HG02840 (cell line): ENCODE measurements at regions not wholly inside any gene's neighbourhood (a gene's known extent, or its start where the extent isn't known, plus 50 kb on each side); places are given as distances from the start of the nearest gene placed in this dataset.

Experiments
- ATAC-seq: cut with Tn5 transposase; IDR thresholded peaks from one replicate; pipeline ENCODE4 v1.9.1; 2021; ENCODE audit warnings: mild to moderate bottlenecking, moderate library complexity, moderate number of reproducible peaks; ENCODE audit not compliant: unreplicated experiment, low FRiP score

DNA sequence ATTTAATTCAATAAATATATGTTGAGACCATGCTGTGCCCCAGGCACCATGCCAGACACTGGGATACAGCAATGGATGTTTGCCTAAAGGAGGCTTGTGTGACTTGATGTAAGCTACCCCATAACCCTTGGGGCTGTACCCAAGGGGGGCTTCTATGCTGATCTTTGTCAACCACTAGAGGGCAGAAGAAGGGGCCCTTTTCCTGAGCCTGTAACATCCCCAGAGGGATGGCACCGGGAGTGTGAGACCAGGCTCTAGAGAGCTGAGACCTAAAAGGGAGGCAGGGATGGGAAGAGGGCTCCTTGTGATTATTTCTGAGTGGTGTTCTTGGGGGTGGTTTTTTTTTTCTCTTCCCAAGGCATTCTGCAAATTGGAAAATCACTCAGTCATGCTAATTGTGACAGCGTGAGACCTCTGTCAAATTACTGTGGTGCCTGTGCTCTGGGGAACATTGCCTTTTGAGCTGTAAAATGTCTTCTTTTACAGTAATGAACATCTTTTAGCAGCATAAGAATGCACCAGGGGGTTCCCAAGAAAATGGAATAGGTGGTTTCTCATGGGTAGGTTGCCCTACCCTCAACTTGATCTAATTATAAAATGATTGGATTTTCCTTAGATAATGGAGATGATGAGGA is 138.7 kb upstream of the SLC24A3 start:
- ATAC-seq, result no peak

DNA sequence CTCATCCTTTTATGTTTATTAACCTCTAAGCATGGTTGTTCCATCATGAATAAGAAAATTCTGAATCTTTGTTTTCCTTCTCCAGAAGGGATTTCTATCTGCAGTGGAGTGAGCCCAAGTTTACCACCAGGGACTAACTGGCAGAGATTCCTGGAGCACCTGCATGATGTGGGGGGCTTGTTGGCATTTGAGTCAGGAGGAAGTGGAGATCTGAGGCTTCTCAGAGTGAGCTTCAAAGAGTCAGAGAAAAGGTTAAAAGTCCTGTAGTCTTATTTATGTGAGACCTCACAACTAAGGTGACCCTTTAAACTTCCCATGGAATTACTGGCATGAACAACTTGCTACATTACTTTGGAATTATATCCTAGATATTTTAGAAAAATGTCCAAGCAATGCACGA is 138.1 kb upstream of the SLC24A3 start:
- ATAC-seq, result no peak

DNA sequence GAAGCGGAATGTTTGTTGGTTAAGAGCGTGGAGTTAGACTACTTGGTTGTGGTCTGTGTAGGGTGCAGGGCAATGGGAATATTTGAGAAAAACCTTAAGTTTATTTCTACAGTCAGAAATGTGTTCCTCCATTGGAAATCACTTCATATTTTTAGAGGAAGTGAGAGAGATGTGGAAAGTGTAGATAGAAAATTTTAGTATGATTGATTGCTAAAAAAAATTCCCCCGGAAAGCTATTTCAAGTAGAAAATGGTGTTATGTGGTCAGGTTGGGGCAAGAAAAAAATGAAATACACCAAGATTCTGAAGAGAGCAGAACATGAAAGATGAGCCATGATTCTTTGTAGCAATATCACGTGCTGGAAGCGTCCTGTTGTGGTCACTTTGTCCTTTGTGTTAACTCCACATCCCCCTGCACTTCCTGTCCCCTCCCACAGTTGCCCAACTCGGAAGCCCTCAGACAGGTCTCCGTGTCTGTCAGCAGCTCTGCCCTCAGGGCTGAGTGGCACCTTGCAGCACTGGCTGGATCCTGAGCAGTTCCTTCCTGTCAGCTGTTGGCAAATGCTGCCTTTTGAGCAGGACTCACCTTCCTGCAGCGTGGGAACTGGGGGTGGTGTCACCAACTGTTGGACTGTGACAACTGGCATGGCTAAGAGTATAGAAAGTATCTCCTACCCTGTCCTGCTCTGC is 137.5 kb upstream of the SLC24A3 start:
- ATAC-seq, result no peak

DNA sequence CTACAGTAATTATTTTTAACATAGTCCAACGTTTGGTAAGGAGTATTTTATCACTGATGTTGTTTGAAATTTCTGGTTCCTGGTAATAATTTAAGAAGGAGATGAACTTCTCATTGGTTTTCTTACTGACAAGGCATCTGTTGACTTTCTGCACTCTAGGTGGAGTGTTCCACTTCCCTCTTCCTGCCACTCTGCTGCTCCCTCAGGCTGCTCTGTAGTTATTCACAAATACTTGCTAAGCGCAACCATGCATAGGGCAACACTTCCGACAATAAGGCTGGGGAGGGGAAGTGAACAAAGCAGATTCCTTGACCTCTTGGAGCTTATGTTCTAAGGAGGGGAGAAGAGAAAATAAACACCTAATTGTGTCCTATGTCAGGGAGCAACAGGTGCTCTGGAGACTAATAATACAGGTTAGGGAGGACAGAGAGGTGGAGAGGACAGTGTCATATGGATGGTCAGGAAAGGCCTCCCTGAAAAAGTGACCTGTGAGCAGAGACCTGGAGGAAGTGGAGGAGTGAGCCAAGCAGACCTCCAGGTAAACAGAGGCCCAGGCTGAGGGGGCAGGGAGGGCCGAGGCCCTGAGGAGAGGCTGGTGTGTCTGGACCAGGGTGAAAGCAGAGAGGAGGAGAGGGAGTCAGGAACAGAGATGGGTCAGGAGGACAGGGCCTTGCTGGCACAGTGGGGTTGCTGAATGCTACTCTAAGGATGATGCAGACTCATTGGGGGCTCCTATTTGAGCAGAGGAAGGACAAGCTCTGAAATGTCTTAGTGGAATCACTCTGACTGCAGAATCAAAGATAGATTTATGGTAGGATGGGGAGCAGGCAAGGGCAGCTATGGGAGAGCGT is 134.8 kb upstream of the SLC24A3 start:
- ATAC-seq, result no peak

DNA sequence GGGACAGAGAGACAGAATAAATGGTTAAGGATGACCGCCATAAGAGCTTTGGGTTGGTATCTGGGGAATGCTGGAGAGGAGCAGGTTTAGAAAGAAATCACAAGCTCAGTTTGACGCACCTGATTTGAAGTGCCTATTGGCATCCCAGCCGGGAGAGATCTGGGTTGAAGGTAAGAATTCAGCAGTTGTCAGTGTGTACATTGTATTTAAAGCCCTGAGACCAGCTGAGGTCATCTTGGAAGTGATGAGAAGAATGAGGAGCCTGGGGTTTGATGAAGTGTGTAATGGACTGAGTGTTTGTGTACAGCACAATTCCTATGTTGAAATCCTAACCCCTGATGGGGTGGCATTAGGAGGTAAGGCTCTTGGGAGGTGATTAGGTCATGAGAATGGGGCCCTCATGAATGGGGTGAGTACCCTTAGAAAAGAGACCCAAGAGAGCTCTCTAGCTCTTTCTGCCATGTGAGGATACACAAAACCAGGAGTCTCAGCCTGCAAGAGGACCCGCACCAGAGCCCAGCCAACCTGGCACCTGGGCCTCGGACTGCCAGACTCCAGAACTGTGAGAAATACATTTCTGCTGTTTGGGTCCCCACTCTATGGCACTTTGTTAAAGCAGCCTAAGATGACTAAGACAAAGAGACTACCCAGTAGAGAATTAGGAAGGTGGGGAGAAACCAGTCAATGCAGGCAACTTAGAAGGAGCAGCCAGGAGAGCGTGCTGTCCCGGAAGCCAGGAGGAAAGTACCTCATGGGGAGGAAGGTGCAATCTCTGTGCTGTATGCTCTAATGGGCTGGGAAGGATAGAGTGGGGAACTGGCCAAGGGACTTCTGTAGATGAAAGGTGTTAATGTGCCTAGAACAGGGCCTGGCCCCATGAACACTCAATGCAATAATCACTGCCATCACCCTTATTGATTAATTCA is 133.7 kb upstream of the SLC24A3 start:
- no peak for ATAC-seq

DNA sequence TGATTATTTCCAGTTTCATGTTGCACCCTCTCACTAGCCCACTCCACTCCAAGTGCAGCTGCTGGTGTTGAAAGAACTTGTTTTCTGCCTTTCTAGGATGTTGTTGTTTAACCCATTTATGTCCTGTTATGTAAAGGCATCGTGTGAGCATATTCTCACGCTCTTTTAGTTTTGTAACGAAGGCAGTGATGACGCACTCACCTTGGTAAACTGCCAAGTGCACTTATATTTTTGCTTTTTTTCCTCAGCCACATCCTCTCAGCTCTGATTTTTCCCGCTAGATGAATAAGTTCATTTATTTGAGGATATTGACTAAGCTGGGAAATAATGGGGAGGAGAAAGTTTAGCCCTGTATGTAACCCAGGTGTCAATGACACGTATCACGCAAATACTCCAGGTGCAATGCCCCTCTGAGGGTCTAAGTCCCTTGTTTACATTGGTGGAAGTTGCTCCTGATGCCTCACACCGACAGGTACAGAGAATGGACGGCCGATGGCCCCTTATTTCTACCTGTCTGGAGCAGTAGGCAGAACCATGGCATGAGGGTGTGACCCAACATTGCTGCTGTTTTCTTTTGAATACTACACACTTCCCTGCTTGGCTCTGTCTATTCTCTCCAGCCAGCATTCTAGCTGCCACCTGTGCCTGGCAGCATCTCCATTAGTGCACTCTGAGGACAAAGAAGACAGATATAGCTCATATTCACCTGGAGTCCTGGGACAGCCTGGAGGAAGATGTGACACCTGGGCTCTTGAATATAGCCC is 132.7 kb upstream of the SLC24A3 start:
- ATAC-seq, result no peak

DNA sequence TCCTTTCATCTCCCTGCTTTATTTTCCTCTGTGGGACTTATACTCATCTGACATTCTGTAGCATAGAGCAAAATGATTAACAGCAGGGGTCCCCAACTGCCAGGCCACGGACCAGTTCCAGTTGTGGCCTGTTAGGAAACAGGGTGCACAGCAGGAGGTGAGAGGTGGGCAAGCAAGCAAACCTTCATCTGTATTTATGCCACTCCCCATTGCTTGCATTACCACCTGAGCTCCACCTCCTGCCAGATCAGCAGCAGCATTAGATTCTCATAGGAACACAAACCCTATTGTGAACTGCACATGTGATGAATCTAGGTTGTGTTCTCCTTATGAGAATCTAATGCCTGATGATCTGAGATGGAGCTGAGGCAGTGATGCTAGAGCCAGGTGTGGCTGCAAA is 130.5 kb upstream of the SLC24A3 start:
- ATAC-seq, result no peak

DNA sequence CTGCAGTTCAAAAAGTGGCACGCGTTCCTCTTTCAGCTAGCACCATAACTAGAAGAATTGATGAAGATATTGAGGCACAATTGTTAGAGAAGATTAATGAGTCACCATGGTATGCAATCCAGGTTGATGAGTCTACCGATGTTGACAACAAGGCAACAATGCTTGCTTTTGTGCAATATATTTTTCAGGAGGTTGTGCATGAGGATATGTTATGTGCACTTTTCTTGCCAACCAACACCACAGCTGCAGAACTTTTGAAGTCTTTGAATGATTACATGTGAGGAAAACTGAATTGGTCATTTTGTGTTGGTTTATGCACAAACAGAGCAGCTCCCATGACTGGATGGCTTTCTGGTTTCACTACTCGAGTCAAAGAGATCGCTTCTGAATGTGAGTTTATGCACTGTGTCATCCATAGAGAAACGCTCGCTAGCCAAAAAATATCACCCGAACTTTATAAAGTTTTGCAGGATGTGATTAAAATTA is 129.3 kb upstream of the SLC24A3 start:
- no peak for ATAC-seq

DNA sequence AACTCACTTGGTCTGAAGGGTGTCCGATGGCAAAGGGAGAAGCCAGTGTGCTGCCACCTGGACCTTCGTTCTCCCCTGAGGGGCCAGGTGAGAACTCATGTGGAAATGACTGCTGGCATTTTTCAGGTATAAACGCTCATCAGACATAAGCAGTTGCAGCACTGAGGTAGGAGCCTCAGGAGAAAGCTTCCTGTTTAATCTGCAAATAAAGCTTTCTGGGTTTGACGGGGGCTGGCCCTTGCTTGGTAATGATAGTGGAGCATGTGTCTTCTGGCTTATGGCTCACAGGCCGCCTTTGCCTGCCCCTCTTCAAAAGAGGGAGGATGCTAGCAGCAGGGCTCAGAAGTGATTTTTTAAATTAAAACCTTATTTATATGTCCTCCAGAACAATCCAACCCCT is 122.1 kb upstream of the SLC24A3 start:
- ATAC-seq, result no peak

DNA sequence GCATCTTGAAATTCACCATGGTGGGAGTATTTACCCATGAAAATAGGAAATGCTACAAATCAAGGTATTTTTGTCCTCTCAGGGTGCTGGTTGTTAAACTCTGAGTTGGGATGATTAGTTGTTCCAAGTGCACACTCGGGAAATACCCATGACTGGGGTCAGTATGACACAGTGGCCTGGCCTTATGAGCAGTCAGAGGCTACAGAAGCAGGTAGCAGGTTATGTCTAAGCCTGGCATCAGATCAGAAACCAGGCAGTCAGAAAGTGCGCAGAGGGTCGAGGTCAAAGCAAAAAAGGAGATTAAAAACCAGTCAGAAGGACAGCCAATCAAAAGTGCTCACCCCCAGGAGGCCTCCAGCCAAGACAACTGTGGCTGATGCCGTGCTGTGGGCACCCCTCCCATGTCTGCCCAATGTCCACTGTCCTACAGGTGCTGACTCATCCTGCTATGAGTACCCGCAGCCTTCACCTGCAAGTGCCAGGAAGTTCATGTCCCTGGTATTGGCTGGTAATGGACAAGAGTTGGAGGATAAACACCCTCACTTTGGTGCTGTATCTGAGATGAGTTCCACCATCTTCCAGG is 117.4 kb upstream of the SLC24A3 start:
- ATAC-seq, result no peak

DNA sequence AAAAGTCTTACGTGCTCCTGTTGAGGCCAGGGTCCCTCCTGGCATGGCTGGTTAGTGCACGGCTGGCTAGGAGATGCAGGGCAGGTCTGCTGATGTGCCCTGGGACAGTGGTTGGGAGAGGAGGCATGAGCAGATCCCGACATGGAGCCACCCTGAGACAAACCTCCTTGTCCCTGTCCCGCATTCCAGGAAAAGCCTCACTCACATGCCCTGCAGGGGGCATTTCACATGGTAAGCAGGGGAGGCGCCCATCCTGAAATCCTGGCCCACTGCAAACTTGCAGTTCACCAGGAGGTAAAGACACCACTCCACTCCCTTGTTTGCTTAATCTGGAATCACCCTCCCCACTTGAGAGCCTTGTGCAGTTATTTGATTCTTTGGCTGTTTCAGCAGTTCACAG is 116.7 kb upstream of the SLC24A3 start:
- ATAC-seq, result no peak

DNA sequence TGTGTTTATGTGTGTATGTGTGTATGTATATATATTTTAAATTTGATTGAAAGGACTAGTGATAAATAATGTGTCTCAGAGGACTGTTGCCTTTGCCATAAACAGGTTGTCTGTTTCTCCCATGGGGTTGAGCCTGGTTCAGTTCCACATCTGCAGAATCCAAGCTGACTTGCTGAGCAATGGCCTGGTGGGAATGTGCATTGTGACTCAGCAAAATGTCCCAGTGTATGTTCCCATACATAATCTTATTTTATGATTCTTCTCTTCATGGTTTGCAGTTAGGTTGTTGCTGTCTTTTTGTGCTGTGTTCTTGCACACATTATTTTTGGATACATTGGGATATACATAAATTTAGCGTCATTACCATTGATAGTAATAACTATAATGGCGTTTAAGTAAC is 115.6 kb upstream of the SLC24A3 start:
- ATAC-seq, result no peak

DNA sequence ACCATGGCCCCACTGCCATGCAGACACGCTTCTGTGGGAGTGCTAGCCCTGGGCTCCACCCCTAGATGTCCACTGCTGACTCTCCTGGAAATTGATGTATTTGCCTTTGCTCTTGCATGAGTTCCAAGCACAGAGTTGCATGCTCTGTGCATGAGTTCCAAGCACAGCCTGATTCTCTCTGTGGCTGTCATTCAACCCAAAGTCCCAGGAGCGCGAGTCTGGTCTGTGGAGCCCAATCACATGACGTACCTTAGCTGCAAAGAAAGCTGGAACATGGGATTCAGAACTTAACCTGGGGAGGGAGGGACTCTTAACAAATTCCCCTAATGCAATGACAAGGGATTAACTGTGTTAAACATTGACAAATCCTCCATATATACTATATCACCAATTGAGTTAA is 114.3 kb upstream of the SLC24A3 start:
- ATAC-seq, result no peak

DNA sequence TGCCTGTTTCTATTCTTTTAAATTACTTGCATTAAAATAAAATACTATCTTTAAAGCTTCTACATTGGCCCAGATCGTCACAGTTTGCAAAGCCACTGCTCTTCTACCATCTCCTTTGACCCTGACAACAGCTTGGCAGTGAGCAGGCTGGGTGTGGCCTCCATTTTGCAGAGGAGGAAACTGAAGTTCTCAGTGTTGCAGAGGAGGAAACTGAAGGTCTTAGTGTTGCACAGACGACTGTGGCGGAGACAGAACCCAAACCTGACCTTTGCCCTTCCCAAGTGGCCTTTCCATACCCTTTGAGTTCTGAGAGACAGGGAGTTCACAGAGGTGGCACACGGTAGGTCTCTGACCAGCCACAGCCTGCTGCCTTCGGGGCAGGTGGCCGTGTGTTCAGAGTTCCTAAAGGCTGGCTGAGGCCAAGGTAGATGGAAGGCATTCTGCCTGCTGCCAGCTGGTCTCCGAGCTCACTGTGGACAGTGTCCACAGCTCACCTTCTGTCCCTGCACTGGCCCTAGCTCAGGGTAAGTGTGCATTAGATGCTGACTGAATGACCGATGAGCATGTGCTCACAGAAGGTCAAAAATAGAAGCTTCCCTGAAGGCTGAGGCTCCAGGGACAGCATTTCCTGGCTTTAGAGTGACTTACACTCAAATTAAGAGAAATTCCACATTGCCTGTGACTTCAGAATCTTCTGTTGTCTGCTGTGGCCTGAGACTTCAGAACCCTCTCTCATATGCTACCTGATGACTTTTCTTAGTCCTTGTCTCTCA is 113.5 kb upstream of the SLC24A3 start:
- ATAC-seq, result no peak

DNA sequence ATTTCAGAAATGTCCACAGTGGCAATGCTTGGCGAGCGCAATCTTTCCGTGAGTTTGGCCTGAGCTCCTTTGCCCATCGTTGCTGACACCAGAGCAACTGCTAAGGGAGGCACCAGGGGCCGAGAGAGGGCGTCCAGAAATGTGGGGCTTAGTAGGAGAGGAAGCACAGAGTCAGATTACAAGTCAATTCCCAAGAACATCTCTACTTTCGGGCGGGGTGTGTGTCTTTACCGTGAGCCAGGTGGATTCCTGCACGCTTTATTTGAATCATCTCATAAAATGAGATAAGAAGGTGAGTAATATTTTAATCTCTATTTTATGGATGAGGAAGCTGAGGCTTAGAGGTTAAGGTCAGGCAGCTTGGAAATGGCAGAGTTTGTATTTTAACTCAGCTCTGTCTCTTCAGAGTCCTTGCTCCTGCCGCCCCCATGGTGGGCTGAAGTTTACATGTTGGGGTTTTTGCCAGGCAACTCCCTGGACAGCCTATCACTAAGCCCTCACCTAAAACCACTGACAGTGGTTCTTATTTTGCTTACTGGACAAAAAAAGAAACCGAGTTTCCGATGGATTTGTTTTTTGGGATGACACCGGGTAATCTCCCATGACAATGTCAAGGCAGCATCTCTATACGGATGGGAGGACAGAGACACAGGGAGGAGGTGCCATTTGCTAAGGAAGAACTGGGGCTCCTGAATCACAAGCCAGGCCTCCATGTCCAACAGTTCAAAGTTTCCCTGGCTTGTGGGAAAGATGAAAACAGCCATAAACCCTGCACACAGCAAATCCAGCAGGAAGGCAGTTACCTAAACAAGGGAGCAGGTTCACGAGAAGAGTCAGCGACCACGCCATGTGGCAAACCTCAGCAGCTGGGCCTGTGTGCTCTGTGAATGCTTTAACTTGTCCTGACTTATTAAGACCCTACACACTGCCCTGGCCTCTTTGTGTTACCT is 112.6 kb upstream of the SLC24A3 start:
- no peak for ATAC-seq

DNA sequence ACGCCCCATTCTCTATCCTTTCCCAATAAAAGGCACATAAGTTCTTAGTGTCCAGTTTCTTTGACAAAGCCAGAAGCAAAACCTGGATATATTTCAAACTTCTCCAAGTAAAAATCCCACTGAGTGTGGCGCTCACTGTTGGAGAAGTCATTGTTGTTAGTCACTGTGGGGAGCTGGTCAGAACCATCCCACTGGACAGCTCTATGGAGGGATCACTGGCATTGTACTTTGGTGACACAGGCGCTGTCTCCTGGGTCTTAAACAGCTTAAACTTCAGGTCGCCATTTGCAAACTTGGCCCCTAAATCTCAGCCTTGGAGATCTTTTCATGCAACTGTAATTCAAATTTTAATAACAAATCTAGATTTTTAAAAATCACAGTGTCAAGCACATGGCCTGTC is 111.5 kb upstream of the SLC24A3 start:
- ATAC-seq, result no peak

DNA sequence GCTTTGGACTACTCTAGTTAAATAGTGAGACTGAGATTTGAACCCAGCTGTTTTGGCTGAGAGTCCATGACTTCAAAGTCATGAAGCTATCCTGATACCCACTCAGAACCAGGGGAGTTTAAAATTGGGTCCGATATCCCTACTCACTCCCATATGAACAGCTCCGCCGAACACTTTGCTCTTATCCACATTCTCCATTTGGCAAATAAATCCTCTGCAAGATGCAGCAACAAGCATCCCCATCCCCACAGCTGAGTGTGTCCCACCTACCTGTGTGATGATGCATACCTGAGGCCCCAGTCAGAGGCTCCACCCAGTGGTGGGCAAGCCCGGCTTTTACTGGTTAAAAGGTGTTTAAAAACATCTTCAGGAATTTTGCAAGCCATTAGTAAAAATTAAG is 108.3 kb upstream of the SLC24A3 start:
- no peak for ATAC-seq
